H9 (cell line): ENCODE measurements at regions not wholly inside any gene's neighbourhood (a gene's known extent, or its start where the extent isn't known, plus 50 kb on each side); places are given as distances from the start of the nearest gene placed in this dataset.

Source experiments
- DNase-seq: peaks from one replicate; pipeline ENCODE4 v3.0.0-alpha.2; 2017
- H2AFZ ChIP-seq: one replicate; pipeline ENCODE4 v1.6.1; 2013; ENCODE audit warnings: mild to moderate bottlenecking, low read length, control low read depth, moderate library complexity
- H2AK5ac ChIP-seq: 2 replicates; pipeline ENCODE4 v1.6.1; 2013; ENCODE audit warnings: low read length, control low read depth, mixed read lengths; ENCODE audit not compliant: insufficient read length
- H2BK120ac ChIP-seq: one replicate; pipeline ENCODE4 v1.6.1; 2013; ENCODE audit warnings: low read depth, mild to moderate bottlenecking, low read length, control low read depth, inconsistent platforms; ENCODE audit not compliant: poor library complexity, severe bottlenecking
- H2BK12ac ChIP-seq: 2 replicates; pipeline ENCODE4 v1.6.1; 2013; ENCODE audit warnings: low read length, control low read depth, mixed read lengths, low read depth; ENCODE audit not compliant: insufficient read length
- H2BK15ac ChIP-seq: 2 replicates; pipeline ENCODE4 v1.6.1; 2013; ENCODE audit warnings: low read depth, low read length, control low read depth
- H2BK20ac ChIP-seq: one replicate; pipeline ENCODE4 v1.6.1; 2013; ENCODE audit warnings: low read depth, mild to moderate bottlenecking, low read length, control low read depth, inconsistent platforms; ENCODE audit not compliant: poor library complexity, severe bottlenecking
- H2BK5ac ChIP-seq: 2 replicates; pipeline ENCODE4 v1.6.1; 2013; ENCODE audit warnings: low read length, control low read depth, mixed read lengths; ENCODE audit not compliant: insufficient read length
- H3K14ac ChIP-seq: 2 replicates; pipeline ENCODE4 v1.6.1; 2013; ENCODE audit warnings: low read length, control low read depth; ENCODE audit not compliant: insufficient read depth
- H3K18ac ChIP-seq: 2 replicates; pipeline ENCODE4 v1.6.1; 2013; ENCODE audit warnings: low read depth, mild to moderate bottlenecking, mixed read lengths, low read length, control low read depth; ENCODE audit not compliant: insufficient read length
- H3K23ac ChIP-seq: 2 replicates; pipeline ENCODE4 v1.6.1; 2013; ENCODE audit warnings: low read length, control low read depth, mixed read lengths, low read depth; ENCODE audit not compliant: insufficient read length
- H3K23me2 ChIP-seq: 2 replicates; pipeline ENCODE4 v1.6.1; 2013; ENCODE audit warnings: low read depth, mild to moderate bottlenecking, mixed read lengths, low read length, control low read depth; ENCODE audit not compliant: insufficient read length, poor library complexity, severe bottlenecking
- H3K27ac ChIP-seq: 2 replicates; pipeline ENCODE4 v1.5.1; 2013; ENCODE audit warnings: low read length, control low read depth, mixed read lengths, low read depth; ENCODE audit not compliant: insufficient read length
- H3K27me3 ChIP-seq: 2 replicates; pipeline ENCODE4 v1.6.1; 2013; ENCODE audit warnings: low read length, control low read depth, inconsistent platforms; ENCODE audit not compliant: insufficient read depth
- H3K4ac ChIP-seq: 2 replicates; pipeline ENCODE4 v1.6.1; 2013; ENCODE audit warnings: low read depth, mild to moderate bottlenecking, control low read depth, inconsistent platforms, low read length, moderate library complexity
- H3K4me1 ChIP-seq: 2 replicates; pipeline ENCODE4 v1.6.1; 2013; ENCODE audit warnings: low read length, control low read depth, inconsistent platforms; ENCODE audit not compliant: insufficient read depth
- H3K4me2 ChIP-seq: 2 replicates; pipeline ENCODE4 v1.6.1; 2013; ENCODE audit warnings: low read length, control low read depth, mixed read lengths; ENCODE audit not compliant: insufficient read length, insufficient read depth
- H3K56ac ChIP-seq: 2 replicates; pipeline ENCODE4 v1.6.1; 2013; ENCODE audit warnings: low read depth, mild to moderate bottlenecking, mixed read lengths, low read length, control low read depth; ENCODE audit not compliant: insufficient read length
- H3K79me1 ChIP-seq: 2 replicates; pipeline ENCODE4 v1.6.1; 2013; ENCODE audit warnings: low read depth, mild to moderate bottlenecking, moderate library complexity, low read length, control low read depth, inconsistent platforms; ENCODE audit not compliant: insufficient read depth, poor library complexity, severe bottlenecking
- H3K79me2 ChIP-seq: 2 replicates; pipeline ENCODE4 v1.6.1; 2013; ENCODE audit warnings: low read length, control low read depth, inconsistent platforms; ENCODE audit not compliant: insufficient read depth
- H3K9ac ChIP-seq: 2 replicates; pipeline ENCODE4 v1.6.1; 2013; ENCODE audit warnings: low read length, control low read depth, mixed read lengths; ENCODE audit not compliant: insufficient read length; ENCODE audit errors: extremely low read depth
- H3K9me3 ChIP-seq: one replicate; pipeline ENCODE4 v1.6.1; 2013; ENCODE audit warnings: low read depth, low read length, inconsistent platforms; ENCODE audit not compliant: control insufficient read depth
- H3T11ph ChIP-seq: one replicate; pipeline ENCODE4 v1.6.1; 2013; ENCODE audit warnings: mild to moderate bottlenecking, low read length, control low read depth, inconsistent platforms
- H4K20me1 ChIP-seq: one replicate; pipeline ENCODE4 v1.6.1; 2013; ENCODE audit not compliant: control insufficient read depth, insufficient read length, insufficient read depth
- H4K5ac ChIP-seq: 2 replicates; pipeline ENCODE4 v1.6.1; 2013; ENCODE audit warnings: low read depth, mild to moderate bottlenecking, mixed read lengths, low read length, control low read depth; ENCODE audit not compliant: insufficient read length
- H4K8ac ChIP-seq: replicated peaks from 2 replicates; pipeline ENCODE4 v1.6.1; 2013; ENCODE audit warnings: low read length, control low read depth, mixed read lengths, low read depth; ENCODE audit not compliant: insufficient read length
- H4K91ac ChIP-seq: 2 replicates; pipeline ENCODE4 v1.6.1; 2013; ENCODE audit warnings: low read depth, mild to moderate bottlenecking, moderate library complexity, mixed read lengths, low read length, control low read depth; ENCODE audit not compliant: insufficient read length
- H3K27ac Mint-ChIP-seq, 3 experiments: 2 replicates in 2 of 3; 3 replicates in 1 of 3; pipeline ENCODE4 v1.8.0; 2020 to 2021; ENCODE audit warnings: mixed read lengths in 3 of 3, mild to moderate bottlenecking in 1 of 3, moderate library complexity in 1 of 3
- H3K27me3 Mint-ChIP-seq: 2 replicates; pipeline ENCODE4 v1.8.0; 2021; ENCODE audit warnings: low read depth, mild to moderate bottlenecking, moderate library complexity, mixed read lengths
- H3K36me3 Mint-ChIP-seq, 3 experiments: 2 replicates in 2 of 3; 3 replicates in 1 of 3; pipeline ENCODE4 v1.8.0; 2020 to 2021; ENCODE audit warnings: low read depth in 3 of 3, mixed read lengths in 3 of 3; ENCODE audit not compliant: insufficient read depth in 1 of 3
- H3K4me1 Mint-ChIP-seq, 2 experiments: 2 replicates each; pipeline ENCODE4 v1.8.0; 2020; ENCODE audit warnings: mixed read lengths in 2 of 2
- H3K4me3 Mint-ChIP-seq, 2 experiments: 2 replicates in 1 of 2; 3 replicates in 1 of 2; pipeline ENCODE4 v1.8.0; 2020 to 2021; ENCODE audit warnings: mild to moderate bottlenecking in 2 of 2, mixed read lengths in 2 of 2, moderate library complexity in 1 of 2
- H3K9me3 Mint-ChIP-seq, 2 experiments: 2 replicates in 1 of 2; 3 replicates in 1 of 2; pipeline ENCODE4 v1.8.0; 2020; ENCODE audit warnings: mild to moderate bottlenecking in 2 of 2, mixed read lengths in 2 of 2, moderate library complexity in 1 of 2
- CTCF ChIP-seq: fragments of 200-600 bp; sonication (generic); conservative IDR thresholded peaks from 3 replicates; pipeline ENCODE4 v1.8.0; 2021; ENCODE audit warnings: antibody characterized with exemption, mild to moderate bottlenecking
- WGBS: extraction: QIAGEN DNeasy Blood & Tissue Kit; methylation state at CpG from one replicate; pipeline ENCODE4 v1.1.7; 2013; ENCODE audit warnings: missing lambda C conversion rate, low lambda C conversion rate, mixed read lengths; ENCODE audit not compliant: insufficient read length; ENCODE audit errors: extremely low coverage; 5-methylcytosine and 5-hydroxymethylcytosine counted together

GRCh38 chr22:47382164-47382890 is 619.9 kb downstream of the TBC1D22A start:
- Mint-ChIP-seq H3K27ac (no peak overlapping the region), H3K9me3 (peaks cover 82 to 100% of the 10 kb centered on the region in 2 experiments), H3K36me3 (peaks cover 25 to 44% (median 25%) of the 10 kb centered on the region in 3 experiments), H3K4me3 (no peak overlapping the region), H3K4me1 (no peaks in the 10 kb centered on the region), H3K27me3 (peaks cover 6% of the 10 kb centered on the region)
- no peak overlapping the region for H3K4ac ChIP-seq
- no peak overlapping the region for H2BK12ac ChIP-seq
- peaks cover 83% of the 10 kb centered on the region for H3K9me3 ChIP-seq
- no peak for TF ChIP-seq CTCF
- H3K79me1 ChIP-seq: no peaks in the 10 kb centered on the region
- H3K56ac ChIP-seq: no peak overlapping the region
- H3K27me3 ChIP-seq: no peaks in the 10 kb centered on the region
- no peak overlapping the region for H3K18ac ChIP-seq
- H4K5ac ChIP-seq: no peak overlapping the region
- H2BK20ac ChIP-seq: no peak overlapping the region
- H4K91ac ChIP-seq: no peak overlapping the region
- H3K79me2 ChIP-seq: no peaks in the 10 kb centered on the region
- H2AK5ac ChIP-seq: no peak overlapping the region
- H3K14ac ChIP-seq: no peak overlapping the region
- H2BK15ac ChIP-seq: no peak overlapping the region
- no peaks in the 10 kb centered on the region for H4K20me1 ChIP-seq
- H3K23me2 ChIP-seq: no peaks in the 10 kb centered on the region
- WGBS: no CpG with 5 or more reads among the region's 7 CpGs
- DNase-seq: no peak
- H2AFZ ChIP-seq: no peak overlapping the region
- H3K27ac ChIP-seq: no peak overlapping the region
- no peak overlapping the region for H3K23ac ChIP-seq
- H2BK5ac ChIP-seq: no peak overlapping the region
- no peak overlapping the region for H3K4me2 ChIP-seq
- no peaks in the 10 kb centered on the region for H3K4me1 ChIP-seq
- no peak overlapping the region for H4K8ac ChIP-seq
- H2BK120ac ChIP-seq: no peak overlapping the region
- no peak overlapping the region for H3K9ac ChIP-seq
- no peak overlapping the region for H3T11ph ChIP-seq
